ENCODE measurements at regions not wholly inside any gene's neighbourhood (a gene's known extent, or its start where the extent isn't known, plus 50 kb on each side); places are given as distances from the start of the nearest gene placed in this dataset.

- no peak for TF ChIP-seq POLR2AphosphoS5 (IDR thresholded peaks at IDR 0.05; ENCODE audit: low read depth)
- TF ChIP-seq, protein P1, sequence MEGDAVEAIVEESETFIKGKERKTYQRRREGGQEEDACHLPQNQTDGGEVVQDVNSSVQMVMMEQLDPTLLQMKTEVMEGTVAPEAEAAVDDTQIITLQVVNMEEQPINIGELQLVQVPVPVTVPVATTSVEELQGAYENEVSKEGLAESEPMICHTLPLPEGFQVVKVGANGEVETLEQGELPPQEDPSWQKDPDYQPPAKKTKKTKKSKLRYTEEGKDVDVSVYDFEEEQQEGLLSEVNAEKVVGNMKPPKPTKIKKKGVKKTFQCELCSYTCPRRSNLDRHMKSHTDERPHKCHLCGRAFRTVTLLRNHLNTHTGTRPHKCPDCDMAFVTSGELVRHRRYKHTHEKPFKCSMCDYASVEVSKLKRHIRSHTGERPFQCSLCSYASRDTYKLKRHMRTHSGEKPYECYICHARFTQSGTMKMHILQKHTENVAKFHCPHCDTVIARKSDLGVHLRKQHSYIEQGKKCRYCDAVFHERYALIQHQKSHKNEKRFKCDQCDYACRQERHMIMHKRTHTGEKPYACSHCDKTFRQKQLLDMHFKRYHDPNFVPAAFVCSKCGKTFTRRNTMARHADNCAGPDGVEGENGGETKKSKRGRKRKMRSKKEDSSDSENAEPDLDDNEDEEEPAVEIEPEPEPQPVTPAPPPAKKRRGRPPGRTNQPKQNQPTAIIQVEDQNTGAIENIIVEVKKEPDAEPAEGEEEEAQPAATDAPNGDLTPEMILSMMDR (IDR thresholded peaks at IDR 0.05; ENCODE audit: insufficient read depth, low read length) = no peak
- TF ChIP-seq SPI1 (IDR thresholded peaks at IDR 0.05; ENCODE audit: borderline replicate concordance, low read depth) = no peak
Observed at GRCh38 chr13:58698531-58698930, 1067.0 kb downstream of the PCDH17 start.

All from HL-60 (cell line).